MM.1S (cell line): ENCODE measurements at regions not wholly inside any gene's neighbourhood (a gene's known extent, or its start where the extent isn't known, plus 50 kb on each side); places are given as distances from the start of the nearest gene placed in this dataset.
"Not testable (repeated sequence)": the region's sequence is repeated elsewhere in the genome, so short reads cannot be mapped to it uniquely, and the experiment has no call there.

Experiments
- DNase-seq: peaks from one replicate; pipeline ENCODE4 v3.0.0-alpha.2; 2015
- H2AFZ ChIP-seq: fragments of 300-600 bp; sonication (generic); 2 replicates; pipeline ENCODE4 v1.6.0; 2016; ENCODE audit warnings: antibody characterized with exemption, low read length
- H3F3A ChIP-seq: fragments of 300-600 bp; sonication (generic); 2 replicates; pipeline ENCODE4 v1.6.1; 2016; ENCODE audit warnings: mild to moderate bottlenecking, antibody characterized with exemption, low read length, moderate library complexity, mixed read lengths; ENCODE audit not compliant: insufficient read depth
- H3K27ac ChIP-seq: fragments of 300-600 bp; sonication (generic); 2 replicates; pipeline ENCODE4 v1.5.1; 2016; ENCODE audit warnings: mild to moderate bottlenecking, low read length
- H3K27me3 ChIP-seq: fragments of 300-600 bp; sonication (generic); replicated peaks from 2 replicates; pipeline ENCODE4 v1.6.0; 2016; ENCODE audit warnings: low read length; ENCODE audit not compliant: insufficient read depth
- H3K36me3 ChIP-seq: fragments of 300-600 bp; sonication (generic); replicated peaks from 2 replicates; pipeline ENCODE4 v1.6.1; 2016; ENCODE audit warnings: mild to moderate bottlenecking, low read length, mixed read lengths; ENCODE audit not compliant: insufficient read depth
- H3K4me1 ChIP-seq: fragments of 300-600 bp; sonication (generic); 2 replicates; pipeline ENCODE4 v1.6.1; 2016; ENCODE audit warnings: low read length, mixed read lengths
- H3K4me2 ChIP-seq: fragments of 300-600 bp; sonication (generic); 2 replicates; pipeline ENCODE4 v1.6.0; 2016; ENCODE audit warnings: low read depth, low read length
- H3K4me3 ChIP-seq: fragments of 300-600 bp; sonication (generic); 2 replicates; pipeline ENCODE4 v1.5.1; 2016; ENCODE audit warnings: low read length, mixed read lengths
- H3K79me2 ChIP-seq: fragments of 300-600 bp; sonication (generic); 2 replicates; pipeline ENCODE4 v1.6.1; 2016; ENCODE audit warnings: mixed run types, low read length, mixed read lengths
- H3K9ac ChIP-seq: fragments of 300-600 bp; sonication (generic); 2 replicates; pipeline ENCODE4 v1.6.1; 2016; ENCODE audit warnings: low read length, mixed read lengths
- H3K9me2 ChIP-seq: fragments of 300-600 bp; sonication (generic); replicated peaks from 2 replicates; pipeline ENCODE4 v1.6.1; 2016; ENCODE audit warnings: mild to moderate bottlenecking, low read length, mixed read lengths; ENCODE audit not compliant: insufficient read depth
- H3K9me3 ChIP-seq: fragments of 300-600 bp; sonication (generic); replicated peaks from 2 replicates; pipeline ENCODE4 v1.6.1; 2016; ENCODE audit warnings: mild to moderate bottlenecking, low read length, mixed read lengths; ENCODE audit not compliant: insufficient read depth
- H4K20me1 ChIP-seq: fragments of 300-600 bp; sonication (generic); 2 replicates; pipeline ENCODE4 v1.6.1; 2016; ENCODE audit warnings: mild to moderate bottlenecking, low read length, moderate library complexity, mixed read lengths; ENCODE audit not compliant: insufficient read depth
- EZH2 ChIP-seq: fragments of 300-600 bp; sonication (generic); optimal IDR thresholded peaks from 2 replicates; pipeline ENCODE3; 2017; ENCODE audit warnings: low read depth, mild to moderate bottlenecking, antibody characterized with exemption, low read length, mixed read lengths
- EZH2phosphoT487 ChIP-seq: fragments of 300-600 bp; sonication (generic); IDR thresholded peaks from 2 replicates; pipeline ENCODE4 v1.6.1; 2018; ENCODE audit warnings: antibody characterized with exemption, low read length
- TF ChIP-seq, protein P1 (sequence below): fragments of 300-600 bp; sonication (generic); IDR thresholded peaks from 2 replicates; pipeline ENCODE4 v1.5.1; 2016; ENCODE audit warnings: antibody characterized with exemption, low read length, mixed read lengths

DNA sequence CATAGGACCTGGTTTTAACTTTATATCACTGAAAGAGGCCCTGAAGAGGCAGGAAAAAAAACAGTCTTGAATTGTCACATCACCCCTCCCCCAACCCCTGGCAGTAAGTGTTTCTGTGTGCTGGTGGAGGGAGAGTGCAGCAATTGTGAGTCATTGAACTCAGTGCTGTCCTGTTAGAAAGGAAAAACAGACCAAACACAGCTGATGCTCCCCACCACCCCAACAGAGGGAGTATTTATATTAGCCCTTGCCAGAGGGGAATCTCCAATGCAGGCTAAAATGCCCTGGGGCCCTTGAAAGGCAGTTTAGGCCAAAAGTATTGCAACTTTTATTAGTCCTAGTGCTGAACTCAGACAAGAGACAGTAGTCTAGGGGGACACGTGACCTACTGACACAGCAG lies 197.8 kb upstream of the AGTR2 start:
- Histone ChIP-seq H3K9me3 (no peaks in the 10 kb centered on the region), H4K20me1 (no peaks in the 10 kb centered on the region), H3K36me3 (no peaks in the 10 kb centered on the region), H3K4me1 (no peaks in the 10 kb centered on the region), H3K9me2 (no peaks in the 10 kb centered on the region), H2AFZ (no peak overlapping the region), H3K79me2 (no peaks in the 10 kb centered on the region), H3F3A (no peaks in the 10 kb centered on the region), H3K9ac (no peak overlapping the region), H3K27me3 (no peaks in the 10 kb centered on the region), H3K27ac (no peak overlapping the region), H3K4me2 (no peak overlapping the region), H3K4me3 (no peak overlapping the region)
- no peak for TF ChIP-seq EZH2phosphoT487
- TF ChIP-seq, protein P1, sequence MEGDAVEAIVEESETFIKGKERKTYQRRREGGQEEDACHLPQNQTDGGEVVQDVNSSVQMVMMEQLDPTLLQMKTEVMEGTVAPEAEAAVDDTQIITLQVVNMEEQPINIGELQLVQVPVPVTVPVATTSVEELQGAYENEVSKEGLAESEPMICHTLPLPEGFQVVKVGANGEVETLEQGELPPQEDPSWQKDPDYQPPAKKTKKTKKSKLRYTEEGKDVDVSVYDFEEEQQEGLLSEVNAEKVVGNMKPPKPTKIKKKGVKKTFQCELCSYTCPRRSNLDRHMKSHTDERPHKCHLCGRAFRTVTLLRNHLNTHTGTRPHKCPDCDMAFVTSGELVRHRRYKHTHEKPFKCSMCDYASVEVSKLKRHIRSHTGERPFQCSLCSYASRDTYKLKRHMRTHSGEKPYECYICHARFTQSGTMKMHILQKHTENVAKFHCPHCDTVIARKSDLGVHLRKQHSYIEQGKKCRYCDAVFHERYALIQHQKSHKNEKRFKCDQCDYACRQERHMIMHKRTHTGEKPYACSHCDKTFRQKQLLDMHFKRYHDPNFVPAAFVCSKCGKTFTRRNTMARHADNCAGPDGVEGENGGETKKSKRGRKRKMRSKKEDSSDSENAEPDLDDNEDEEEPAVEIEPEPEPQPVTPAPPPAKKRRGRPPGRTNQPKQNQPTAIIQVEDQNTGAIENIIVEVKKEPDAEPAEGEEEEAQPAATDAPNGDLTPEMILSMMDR, result no peak
- TF ChIP-seq EZH2, result no peak
- no peak for DNase-seq

DNA sequence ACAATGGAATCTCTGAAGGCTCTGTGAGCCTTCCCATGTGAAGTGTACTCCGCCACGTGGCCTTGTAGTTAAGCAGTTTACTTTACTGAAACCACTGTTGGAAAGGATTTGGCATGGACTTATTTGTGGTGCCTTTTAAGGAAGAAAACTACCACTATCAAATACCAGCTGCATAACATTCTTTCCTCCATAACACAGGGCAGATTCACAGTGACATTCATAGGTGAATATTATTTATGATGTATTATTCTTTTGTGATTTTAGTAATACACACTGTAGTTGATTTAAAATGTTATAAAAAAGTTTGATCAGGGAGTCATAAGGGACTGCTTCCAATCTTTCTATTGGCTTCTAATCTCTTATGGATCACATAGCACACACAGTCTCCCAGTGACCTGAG lies 192.5 kb upstream of the AGTR2 start:
- no peak for DNase-seq
- no peaks in the 10 kb centered on the region for H3K9me2 ChIP-seq
- no peaks in the 10 kb centered on the region for H3K36me3 ChIP-seq
- H2AFZ ChIP-seq, result no peak overlapping the region
- H3K27me3 ChIP-seq, result no peaks in the 10 kb centered on the region
- no peak overlapping the region for H3K9ac ChIP-seq
- H3K79me2 ChIP-seq, result no peaks in the 10 kb centered on the region
- TF ChIP-seq, protein P1, result no peak
- TF ChIP-seq EZH2phosphoT487 (no peak), EZH2 (no peak)
- H3K27ac ChIP-seq, result no peak overlapping the region
- no peak overlapping the region for H3K4me3 ChIP-seq
- no peak overlapping the region for H3K4me2 ChIP-seq
- no peaks in the 10 kb centered on the region for H3K4me1 ChIP-seq
- no peaks in the 10 kb centered on the region for H4K20me1 ChIP-seq
- no peaks in the 10 kb centered on the region for H3F3A ChIP-seq
- H3K9me3 ChIP-seq, result no peaks in the 10 kb centered on the region

DNA sequence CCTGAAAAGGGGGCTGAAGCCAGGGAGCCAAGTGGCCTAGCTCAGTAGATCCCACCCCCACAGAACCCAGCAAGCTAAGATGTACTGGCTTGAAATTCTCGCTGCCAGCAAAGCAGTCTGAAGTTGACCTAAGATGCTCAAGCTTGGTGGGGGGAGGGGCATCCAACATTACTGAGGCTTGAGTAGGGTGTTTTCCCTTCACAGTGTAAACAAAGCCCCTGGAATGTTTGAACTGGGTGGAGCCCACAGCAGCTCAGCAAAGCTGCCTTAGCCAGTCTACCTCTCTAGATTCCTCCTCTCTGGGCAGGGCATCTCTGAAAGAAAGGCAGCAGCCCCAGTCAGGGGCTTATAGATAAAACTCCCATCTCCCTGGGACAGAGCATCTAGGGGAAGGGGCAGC lies 187.4 kb upstream of the AGTR2 start:
- H2AFZ ChIP-seq, H3K27ac ChIP-seq, H3K9me3 ChIP-seq, H3K79me2 ChIP-seq, H3K36me3 ChIP-seq, H4K20me1 ChIP-seq, H3K27me3 ChIP-seq, H3F3A ChIP-seq, H3K4me2 ChIP-seq, H3K9me2 ChIP-seq, H3K4me1 ChIP-seq, H3K9ac ChIP-seq, H3K4me3 ChIP-seq, DNase-seq: not testable (repeated sequence)

DNA sequence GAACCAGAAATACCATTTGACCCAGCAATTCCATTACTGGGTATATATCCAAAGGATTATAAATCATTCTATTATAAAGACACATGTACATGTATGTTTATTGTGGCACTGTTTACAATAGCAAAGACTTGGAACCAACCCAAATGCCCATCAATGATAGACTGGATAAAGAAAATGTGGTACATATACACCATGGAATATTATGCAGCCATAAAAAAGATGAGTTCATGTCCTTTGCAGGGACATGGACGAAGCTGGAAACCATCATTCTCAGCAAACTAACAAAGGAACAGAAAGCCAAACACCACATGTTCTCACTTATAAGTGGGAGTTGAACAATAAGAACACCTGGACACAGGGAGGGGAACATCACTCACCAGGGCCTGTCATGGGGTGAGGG lies 183.1 kb upstream of the AGTR2 start:
- not testable (repeated sequence) for H4K20me1 ChIP-seq, H3K9ac ChIP-seq, H3K4me2 ChIP-seq, H3F3A ChIP-seq, H3K36me3 ChIP-seq, H3K9me3 ChIP-seq, DNase-seq, H3K79me2 ChIP-seq, H3K4me3 ChIP-seq, H3K27me3 ChIP-seq, H2AFZ ChIP-seq, H3K9me2 ChIP-seq, H3K27ac ChIP-seq, H3K4me1 ChIP-seq
